ENCODE measurements at regions not wholly inside any gene's neighbourhood (a gene's known extent, or its start where the extent isn't known, plus 50 kb on each side); places are given as distances from the start of the nearest gene placed in this dataset.

GRCh38 chrX:9291629-9292028 lies 173.2 kb upstream of the TBL1X start:
- Histone ChIP-seq H3K4me1 (ENCODE audit: control insufficient read depth, insufficient read depth, low read length) (no peaks in the 10 kb centered on the region; the same call in 1 of the 2 replicates), H3K18ac (ENCODE audit: low read depth, low read length) (no peak overlapping the region; the same call in 1 of the 2 replicates), H4K8ac (ENCODE audit: low read depth in 2 of 2, low read length in 2 of 2) (no peak overlapping the region), H3K9me1 (ENCODE audit: insufficient read depth, low read length) (no peaks in the 10 kb centered on the region; the same call in 1 of the 2 replicates), H3K9me3 (ENCODE audit: control insufficient read depth, insufficient read depth, low read length) (no peaks in the 10 kb centered on the region), H2AK5ac (ENCODE audit: low read depth, low read length) (no peak overlapping the region), H3K27me3 (ENCODE audit: control insufficient read depth, insufficient read depth, low read length) (no peaks in the 10 kb centered on the region), H3K4me2 (ENCODE audit: low read depth, low read length) (peak overlapping the region; percentile 60), H3K4ac (ENCODE audit: low read depth, low read length) (no peak overlapping the region), H2BK120ac (ENCODE audit: low read depth, low read length) (no peak overlapping the region), H3K9ac (ENCODE audit: low read depth, low read length) (no peak overlapping the region), H4K20me1 (ENCODE audit: insufficient read depth, low read length) (no peaks in the 10 kb centered on the region), H2BK20ac (ENCODE audit: low read depth, low read length) (no peak overlapping the region), H2AFZ (replicated peaks; ENCODE audit: low read length, poor library complexity) (peak overlapping the region; percentile 73), H3K14ac (replicated peaks; ENCODE audit: low read depth, low read length) (no peak overlapping the region), H3K23ac (ENCODE audit: low read depth, low read length) (no peak overlapping the region), H3K27ac (ENCODE audit: insufficient read depth, low read length) (no peak overlapping the region), H2AK9ac (replicated peaks; ENCODE audit: low read depth, low read length, poor library complexity) (no peak overlapping the region), H2BK15ac (ENCODE audit: low read depth, low read length) (no peak overlapping the region), H4K91ac (ENCODE audit: insufficient read depth, low read depth, low read length) (no peak overlapping the region), H2BK5ac (ENCODE audit: low read depth, low read length, poor library complexity, severe bottlenecking) (no peak overlapping the region), H3K36me3 (ENCODE audit: control insufficient read depth, insufficient read depth, low read length) (no peaks in the 10 kb centered on the region), H4K5ac (ENCODE audit: low read depth, low read length) (no peak overlapping the region; the same call in 1 of the 2 replicates), H3K79me1 (ENCODE audit: low read depth in 1 of 2, low read length in 2 of 2) (no peaks in the 10 kb centered on the region), H3K56ac (ENCODE audit: extremely low read depth, insufficient read depth, low read length) (no peak overlapping the region), H3K4me3 (ENCODE audit: insufficient read depth, low read depth, low read length) (peak overlapping the region; percentile 35; the same call in 1 of the 2 replicates)
- no peak for TF ChIP-seq BHLHE40 (IDR thresholded peaks at IDR 0.05; ENCODE audit: low read depth, low read length)
- peak; percentile 33; the same call in 1 of the 2 replicates for TF ChIP-seq CEBPB (IDR thresholded peaks at IDR 0.05; ENCODE audit: low read depth, low read length)
- in situ Hi-C loops (cut with MboI; ENCODE audit: low sequenced_read_pairs) (no loop called here), intact Hi-C loops (cut with micrococcal nuclease) (no loop called here), dilution Hi-C loops (cut with HindIII; ENCODE audit: low sequenced_read_pairs, unreplicated experiment) (no loop called here)
- POLR2A ChIA-PET (ENCODE audit: unreplicated experiment), result no interaction called here
- DNase-seq (no peak), ATAC-seq (ENCODE audit: low read depth) (peak; percentile 24; the same call in 1 of the 2 replicates)
- BruUV-seq (replicated peaks), result no TSS peak
- CTCF ChIA-PET, result no interaction called here
- 40% methylated on average over 1 of the region's 22 CpGs; no CpG with 5 or more reads in 1 of the 2 experiments for WGBS, 2 experiments (ENCODE audit: extremely low coverage in 2 of 2, insufficient read length in 1 of 2)

All from IMR-90 (cell line).